ENCODE measurements at regions not wholly inside any gene's neighbourhood (a gene's known extent, or its start where the extent isn't known, plus 50 kb on each side); places are given as distances from the start of the nearest gene placed in this dataset.

DNA sequence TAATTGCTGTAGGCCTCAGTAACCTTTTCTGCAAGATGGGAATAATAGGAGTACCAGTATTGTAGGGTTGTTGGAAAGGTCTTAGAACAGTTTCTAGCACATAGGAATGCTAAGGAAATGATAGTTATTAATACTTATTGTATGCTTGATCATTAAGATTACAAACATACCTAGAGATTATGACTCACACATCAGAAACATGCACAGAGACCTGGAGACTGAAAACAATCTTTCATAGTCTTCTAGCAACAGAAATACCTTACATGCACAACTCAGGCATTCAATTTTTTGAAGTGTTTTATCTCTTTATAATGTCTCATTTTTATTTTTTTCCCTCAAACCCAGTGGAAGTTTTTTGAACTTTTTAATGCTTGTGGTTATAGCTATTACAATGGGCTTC, 104.4 kb upstream of the ZBTB20 start:
- DNase-seq (ENCODE audit: extremely low read depth, low read depth) = no peak
- H3K4me3 ChIP-seq (replicated peaks; ENCODE audit: low read depth, low read length) = no peak overlapping the region
- TF ChIP-seq, protein P1, sequence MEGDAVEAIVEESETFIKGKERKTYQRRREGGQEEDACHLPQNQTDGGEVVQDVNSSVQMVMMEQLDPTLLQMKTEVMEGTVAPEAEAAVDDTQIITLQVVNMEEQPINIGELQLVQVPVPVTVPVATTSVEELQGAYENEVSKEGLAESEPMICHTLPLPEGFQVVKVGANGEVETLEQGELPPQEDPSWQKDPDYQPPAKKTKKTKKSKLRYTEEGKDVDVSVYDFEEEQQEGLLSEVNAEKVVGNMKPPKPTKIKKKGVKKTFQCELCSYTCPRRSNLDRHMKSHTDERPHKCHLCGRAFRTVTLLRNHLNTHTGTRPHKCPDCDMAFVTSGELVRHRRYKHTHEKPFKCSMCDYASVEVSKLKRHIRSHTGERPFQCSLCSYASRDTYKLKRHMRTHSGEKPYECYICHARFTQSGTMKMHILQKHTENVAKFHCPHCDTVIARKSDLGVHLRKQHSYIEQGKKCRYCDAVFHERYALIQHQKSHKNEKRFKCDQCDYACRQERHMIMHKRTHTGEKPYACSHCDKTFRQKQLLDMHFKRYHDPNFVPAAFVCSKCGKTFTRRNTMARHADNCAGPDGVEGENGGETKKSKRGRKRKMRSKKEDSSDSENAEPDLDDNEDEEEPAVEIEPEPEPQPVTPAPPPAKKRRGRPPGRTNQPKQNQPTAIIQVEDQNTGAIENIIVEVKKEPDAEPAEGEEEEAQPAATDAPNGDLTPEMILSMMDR (IDR thresholded peaks at IDR 0.05; ENCODE audit: low read depth, low read length, missing control alignments) = no peak

DNA sequence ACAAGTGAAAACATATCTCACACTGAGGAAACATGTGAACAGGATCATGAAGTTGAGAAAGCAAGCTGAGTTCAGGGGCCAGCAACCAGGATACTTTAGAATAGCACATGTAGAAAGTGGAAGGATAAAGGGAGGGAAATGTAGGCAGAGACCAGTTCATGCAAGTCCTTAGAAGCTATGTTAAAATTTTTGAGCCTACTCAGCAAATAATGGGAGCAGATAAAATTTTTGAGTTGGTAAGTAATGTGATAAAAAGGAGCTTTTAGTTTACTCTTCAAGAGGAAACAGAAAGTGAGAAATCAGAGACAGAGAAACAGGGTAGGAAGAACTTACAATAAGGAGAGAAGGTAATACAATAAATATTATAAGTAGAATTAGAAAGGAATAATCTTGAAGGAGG, 105.6 kb upstream of the ZBTB20 start:
- H3K4me3 ChIP-seq (replicated peaks; ENCODE audit: low read depth, low read length) = no peak overlapping the region
- TF ChIP-seq, protein P1 (IDR thresholded peaks at IDR 0.05; ENCODE audit: low read depth, low read length, missing control alignments) = no peak
- no peak for DNase-seq (ENCODE audit: extremely low read depth, low read depth)

DNA sequence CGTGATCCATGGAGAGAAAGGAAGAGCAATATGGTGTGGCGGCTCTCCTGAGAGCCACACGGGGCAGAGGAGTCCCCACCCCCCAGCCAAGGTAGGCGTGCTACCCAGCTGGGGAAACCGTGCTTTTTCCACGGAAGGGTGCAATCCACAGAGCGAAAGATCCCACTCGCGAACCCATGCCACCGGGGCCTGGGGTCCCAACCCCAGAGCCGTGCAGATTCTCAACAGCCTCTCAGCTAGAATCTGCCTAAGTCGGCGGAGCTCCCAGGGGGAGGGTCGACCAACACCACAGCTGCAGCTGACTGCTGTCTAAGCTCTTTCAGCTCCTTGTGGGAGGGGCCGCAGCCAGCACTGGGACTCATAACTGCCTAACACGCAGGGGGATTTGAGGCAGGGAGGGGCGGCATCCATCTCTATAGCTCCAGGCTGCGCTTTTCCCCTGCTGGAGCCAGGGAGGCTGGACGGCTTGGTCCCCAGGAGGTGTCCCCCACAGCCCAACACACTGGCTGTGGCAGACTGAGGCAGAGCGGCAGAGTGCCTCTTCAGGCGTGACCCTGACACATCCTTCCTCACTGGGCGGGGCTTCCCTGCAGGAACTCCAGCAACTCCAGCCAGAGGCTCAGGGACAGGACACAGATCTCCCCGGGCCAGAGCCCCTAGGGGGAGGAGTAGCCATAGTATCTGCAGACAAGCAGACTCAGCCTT, 107.6 kb upstream of the ZBTB20 start:
- DNase-seq (ENCODE audit: extremely low read depth, low read depth) = no peak
- H3K4me3 ChIP-seq (replicated peaks; ENCODE audit: low read depth, low read length) = no peak overlapping the region
- TF ChIP-seq, protein P1 (IDR thresholded peaks at IDR 0.05; ENCODE audit: low read depth, low read length, missing control alignments) = no peak

DNA sequence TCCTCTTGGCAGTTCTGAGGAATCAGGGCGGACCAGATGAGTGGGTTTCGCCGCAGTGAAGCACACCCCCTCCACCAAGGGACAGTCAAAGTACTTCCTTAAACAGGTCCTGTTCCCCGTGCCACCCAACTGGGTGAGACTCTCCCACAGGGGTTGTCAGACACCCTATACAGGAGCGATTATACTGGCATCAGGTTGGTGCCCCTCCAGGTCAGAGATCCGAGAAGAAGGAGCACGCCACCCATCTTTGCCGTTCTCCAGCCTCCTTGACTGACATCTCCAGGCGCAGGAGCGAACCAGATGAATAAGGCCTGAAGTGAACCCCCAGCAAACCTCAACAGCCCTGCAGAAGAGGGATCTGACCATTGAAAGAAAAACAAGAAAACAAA, 108.1 kb upstream of the ZBTB20 start:
- TF ChIP-seq, protein P1 (IDR thresholded peaks at IDR 0.05; ENCODE audit: low read depth, low read length, missing control alignments) = no peak
- DNase-seq (ENCODE audit: extremely low read depth, low read depth) = no peak
- H3K4me3 ChIP-seq (replicated peaks; ENCODE audit: low read depth, low read length) = no peak overlapping the region

DNA sequence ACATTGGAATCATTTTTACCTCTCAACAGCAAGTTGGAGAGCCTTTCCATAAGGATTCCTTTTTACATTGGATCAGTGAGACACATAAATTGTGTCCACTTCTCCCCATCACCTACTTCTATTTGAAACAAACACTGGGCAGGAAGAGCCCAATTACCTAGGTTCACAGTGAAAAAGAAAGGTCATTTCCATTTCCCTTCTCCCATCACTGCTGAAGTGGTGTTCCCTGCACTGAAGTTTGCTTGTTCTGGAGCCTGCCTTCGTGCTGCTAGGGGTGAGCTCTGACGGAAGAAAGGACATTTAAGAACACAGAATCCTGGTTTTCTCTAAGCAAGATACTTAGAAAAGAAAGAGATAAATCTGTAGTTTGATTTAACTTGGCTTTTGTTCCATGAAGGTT, 123.8 kb upstream of the ZBTB20 start:
- TF ChIP-seq, protein P1 (IDR thresholded peaks at IDR 0.05; ENCODE audit: low read depth, low read length, missing control alignments) = no peak
- no peak overlapping the region for H3K4me3 ChIP-seq (replicated peaks; ENCODE audit: low read depth, low read length)
- DNase-seq (ENCODE audit: extremely low read depth, low read depth) = no peak

DNA sequence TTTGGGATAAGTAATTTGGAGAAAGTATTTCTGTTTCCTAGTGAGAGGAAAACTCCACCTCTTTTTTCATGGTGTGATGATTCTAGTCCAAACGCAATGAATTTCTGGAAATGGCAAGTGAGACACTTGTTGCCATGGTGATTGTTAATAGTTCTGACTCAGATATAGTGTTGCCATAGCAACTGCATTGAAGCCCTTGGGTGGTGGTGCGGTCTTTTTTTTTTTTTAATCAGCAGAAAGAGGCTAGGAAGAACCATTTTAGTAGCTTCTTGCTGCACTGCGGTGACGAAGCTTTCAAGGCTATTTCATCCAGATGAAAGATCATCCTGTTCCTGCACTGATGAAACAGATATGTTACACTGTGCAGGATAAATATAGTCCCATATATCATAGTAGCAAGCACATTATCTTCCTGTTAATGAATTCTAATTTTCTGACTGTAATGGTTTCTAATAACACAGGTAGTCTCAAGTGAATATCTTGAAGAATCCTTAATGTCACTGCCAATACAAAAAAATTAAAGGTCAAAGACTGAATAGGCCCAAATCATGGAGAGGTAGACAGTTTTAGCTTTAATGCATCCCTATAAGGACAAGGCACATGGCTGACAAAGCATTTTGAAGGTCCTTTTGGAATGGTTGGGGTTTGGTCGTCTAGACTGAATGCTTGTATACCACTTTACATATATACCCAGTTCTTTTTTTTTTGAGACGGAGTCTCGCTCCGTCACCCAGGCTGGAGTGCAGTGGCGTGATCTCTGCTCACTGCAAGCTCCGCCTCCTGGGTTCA, 125.1 kb upstream of the ZBTB20 start:
- H3K4me3 ChIP-seq (replicated peaks; ENCODE audit: low read depth, low read length) = no peak overlapping the region
- DNase-seq (ENCODE audit: extremely low read depth, low read depth) = peak; percentile 65
- TF ChIP-seq, protein P1 (IDR thresholded peaks at IDR 0.05; ENCODE audit: low read depth, low read length, missing control alignments) = no peak
